ENCODE measurements at regions not wholly inside any gene's neighbourhood (a gene's known extent, or its start where the extent isn't known, plus 50 kb on each side); places are given as distances from the start of the nearest gene placed in this dataset.

GRCh38 chr2:188785061-188785460 is 189.1 kb upstream of the COL3A1 start:
- TF ChIP-seq SOX15 (CRISPR knock-in tag; IDR thresholded peaks at IDR 0.05): no peak
- no peak for TF ChIP-seq ZMAT4 (CRISPR knock-in tag; IDR thresholded peaks at IDR 0.05)
- no peak for TF ChIP-seq SMAD4 (CRISPR knock-in tag; IDR thresholded peaks at IDR 0.05)
- TF ChIP-seq CREM (CRISPR knock-in tag; IDR thresholded peaks at IDR 0.05): no peak
- TF ChIP-seq TP53 (CRISPR knock-in tag; IDR thresholded peaks at IDR 0.05): no peak
- TF ChIP-seq FOXP1 (CRISPR knock-in tag; IDR thresholded peaks at IDR 0.05; ENCODE audit: borderline replicate concordance): no peak
- no peak for TF ChIP-seq PRDM15 (CRISPR knock-in tag; IDR thresholded peaks at IDR 0.05)
- TF ChIP-seq CDX4 (CRISPR knock-in tag; IDR thresholded peaks at IDR 0.05; ENCODE audit: borderline replicate concordance): no peak
- no peak for TF ChIP-seq CTCF (IDR thresholded peaks at IDR 0.05)
- TF ChIP-seq NR2C2 (CRISPR knock-in tag; IDR thresholded peaks at IDR 0.05): no peak
- TF ChIP-seq NR1H2 (CRISPR knock-in tag; IDR thresholded peaks at IDR 0.05): no peak
- TF ChIP-seq STAT6 (CRISPR knock-in tag; conservative IDR thresholded peaks at IDR 0.05; ENCODE audit: low read depth): no peak
- TF ChIP-seq HMGA2 (CRISPR knock-in tag; IDR thresholded peaks at IDR 0.05): no peak
- no peak for TF ChIP-seq AFF4 (CRISPR knock-in tag; IDR thresholded peaks at IDR 0.05; ENCODE audit: borderline replicate concordance)
- TF ChIP-seq ATF2 (CRISPR knock-in tag; IDR thresholded peaks at IDR 0.05; ENCODE audit: borderline replicate concordance, low read depth): no peak
- Mint-ChIP-seq H3K36me3 (no peaks in the 10 kb centered on the region), H3K4me3 (no peak overlapping the region), H3K4me1 (no peaks in the 10 kb centered on the region), H3K27ac (no peak overlapping the region), H3K9me3 (no peaks in the 10 kb centered on the region), H3K27me3 (ENCODE audit: low read depth) (no peaks in the 10 kb centered on the region)
- ChIA-PET POLR2A (no interaction called here), CTCF (no interaction called here)
- no peak for DNase-seq (ENCODE audit: low spot score)
- ATAC-seq: no peak

Data from WTC11 (cell line).